GM12864 (cell line): ENCODE measurements at regions not wholly inside any gene's neighbourhood (a gene's known extent, or its start where the extent isn't known, plus 50 kb on each side); places are given as distances from the start of the nearest gene placed in this dataset.

Experiments
- DNase-seq: peaks from one replicate; pipeline ENCODE4 v3.0.0-alpha.2; 2011; ENCODE audit warnings: low read depth
- H3K4me3 ChIP-seq: 2 replicates; pipeline ENCODE4 v1.5.1; 2011; ENCODE audit warnings: mild to moderate bottlenecking, low read depth, low read length, control low read depth
- TF ChIP-seq, protein P1 (sequence below): IDR thresholded peaks from 2 replicates; pipeline ENCODE4 v1.5.1; 2011; ENCODE audit warnings: low read depth, mild to moderate bottlenecking, moderate library complexity, low read length, control low read depth, inconsistent platforms; ENCODE audit errors: missing control alignments

DNA sequence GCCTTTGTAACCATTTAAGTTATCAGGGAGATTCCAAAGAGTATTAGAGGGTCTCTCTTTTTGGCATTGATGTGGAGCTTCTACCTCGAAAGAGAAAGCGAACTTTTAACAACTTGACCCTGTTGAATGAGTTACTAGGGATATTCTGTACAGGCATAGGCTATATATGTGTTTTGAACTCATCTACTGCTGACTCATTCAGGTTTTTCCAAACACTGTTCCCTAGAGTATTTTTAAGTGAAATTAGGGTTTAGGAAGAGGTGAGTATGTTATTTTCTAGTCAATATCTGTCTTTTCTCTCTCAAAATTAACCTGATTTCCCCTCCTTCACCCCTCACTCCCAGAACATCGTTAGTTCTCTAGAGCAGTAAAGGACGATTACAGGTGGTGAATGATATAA lies 228.1 kb upstream of the C2CD4B start:
- no peak for DNase-seq
- no peak overlapping the region for H3K4me3 ChIP-seq
- TF ChIP-seq, protein P1, sequence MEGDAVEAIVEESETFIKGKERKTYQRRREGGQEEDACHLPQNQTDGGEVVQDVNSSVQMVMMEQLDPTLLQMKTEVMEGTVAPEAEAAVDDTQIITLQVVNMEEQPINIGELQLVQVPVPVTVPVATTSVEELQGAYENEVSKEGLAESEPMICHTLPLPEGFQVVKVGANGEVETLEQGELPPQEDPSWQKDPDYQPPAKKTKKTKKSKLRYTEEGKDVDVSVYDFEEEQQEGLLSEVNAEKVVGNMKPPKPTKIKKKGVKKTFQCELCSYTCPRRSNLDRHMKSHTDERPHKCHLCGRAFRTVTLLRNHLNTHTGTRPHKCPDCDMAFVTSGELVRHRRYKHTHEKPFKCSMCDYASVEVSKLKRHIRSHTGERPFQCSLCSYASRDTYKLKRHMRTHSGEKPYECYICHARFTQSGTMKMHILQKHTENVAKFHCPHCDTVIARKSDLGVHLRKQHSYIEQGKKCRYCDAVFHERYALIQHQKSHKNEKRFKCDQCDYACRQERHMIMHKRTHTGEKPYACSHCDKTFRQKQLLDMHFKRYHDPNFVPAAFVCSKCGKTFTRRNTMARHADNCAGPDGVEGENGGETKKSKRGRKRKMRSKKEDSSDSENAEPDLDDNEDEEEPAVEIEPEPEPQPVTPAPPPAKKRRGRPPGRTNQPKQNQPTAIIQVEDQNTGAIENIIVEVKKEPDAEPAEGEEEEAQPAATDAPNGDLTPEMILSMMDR: no peak

DNA sequence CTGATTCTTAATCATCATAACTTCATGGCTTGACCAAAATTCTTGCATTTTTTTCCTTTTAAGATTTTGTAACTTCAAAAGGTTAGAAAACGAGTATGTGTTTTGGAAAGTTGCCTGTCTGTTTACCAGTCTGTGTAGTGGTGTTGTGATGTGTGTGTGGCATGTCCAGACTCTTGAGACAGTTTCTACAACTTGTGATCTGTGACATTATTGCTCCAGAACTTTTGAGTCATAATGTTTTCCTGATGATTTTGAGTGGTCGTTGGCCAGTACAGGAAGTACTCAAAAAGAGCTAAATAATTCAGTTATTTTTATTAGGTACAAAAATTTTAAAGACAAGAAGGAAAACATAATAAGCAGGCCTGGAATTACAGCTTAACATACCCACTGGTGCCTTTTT lies 229.0 kb upstream of the C2CD4B start:
- TF ChIP-seq, protein P1: no peak
- no peak overlapping the region for H3K4me3 ChIP-seq
- no peak for DNase-seq

DNA sequence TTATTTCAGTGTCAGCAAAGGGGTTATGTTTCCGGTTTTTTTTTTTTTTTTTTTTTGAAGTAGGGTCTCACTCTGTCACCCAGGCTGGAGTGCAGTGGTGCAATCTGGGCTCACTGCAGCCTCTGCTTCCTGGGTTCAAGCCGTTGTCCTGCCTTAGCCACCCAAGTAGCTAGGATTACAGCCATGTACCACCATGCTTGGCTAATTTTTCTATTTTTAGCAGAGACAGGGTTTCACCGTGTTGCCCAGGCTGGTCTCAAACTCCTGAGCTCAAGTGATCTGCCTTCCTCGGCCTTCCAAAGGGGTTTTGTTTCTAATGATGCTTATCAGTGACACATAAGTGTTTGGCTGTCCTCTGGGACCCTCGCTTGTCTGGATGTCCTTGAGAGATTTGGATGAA lies 235.7 kb upstream of the C2CD4B start:
- no peak for DNase-seq
- TF ChIP-seq, protein P1: no peak
- no peak overlapping the region for H3K4me3 ChIP-seq

DNA sequence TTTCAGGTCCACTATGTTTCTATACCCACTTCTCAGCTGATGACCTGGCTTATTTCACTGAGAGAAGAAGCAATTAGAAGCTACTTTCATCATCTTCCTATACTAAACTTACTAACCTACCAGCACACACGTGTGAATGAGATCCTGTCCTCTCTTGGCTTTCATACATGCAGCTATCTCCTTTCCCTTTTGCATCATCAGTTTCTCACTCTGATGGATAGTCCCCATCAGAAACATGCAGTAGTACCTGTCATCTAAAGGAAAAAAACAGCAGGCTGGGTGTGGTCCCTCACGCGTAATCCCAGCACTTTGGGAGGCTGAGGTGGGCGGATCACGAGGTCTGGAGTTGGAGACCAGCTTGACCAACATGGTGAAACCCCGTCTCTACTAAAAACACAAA lies 237.6 kb upstream of the C2CD4B start:
- DNase-seq: no peak
- TF ChIP-seq, protein P1: no peak
- H3K4me3 ChIP-seq: no peak overlapping the region

DNA sequence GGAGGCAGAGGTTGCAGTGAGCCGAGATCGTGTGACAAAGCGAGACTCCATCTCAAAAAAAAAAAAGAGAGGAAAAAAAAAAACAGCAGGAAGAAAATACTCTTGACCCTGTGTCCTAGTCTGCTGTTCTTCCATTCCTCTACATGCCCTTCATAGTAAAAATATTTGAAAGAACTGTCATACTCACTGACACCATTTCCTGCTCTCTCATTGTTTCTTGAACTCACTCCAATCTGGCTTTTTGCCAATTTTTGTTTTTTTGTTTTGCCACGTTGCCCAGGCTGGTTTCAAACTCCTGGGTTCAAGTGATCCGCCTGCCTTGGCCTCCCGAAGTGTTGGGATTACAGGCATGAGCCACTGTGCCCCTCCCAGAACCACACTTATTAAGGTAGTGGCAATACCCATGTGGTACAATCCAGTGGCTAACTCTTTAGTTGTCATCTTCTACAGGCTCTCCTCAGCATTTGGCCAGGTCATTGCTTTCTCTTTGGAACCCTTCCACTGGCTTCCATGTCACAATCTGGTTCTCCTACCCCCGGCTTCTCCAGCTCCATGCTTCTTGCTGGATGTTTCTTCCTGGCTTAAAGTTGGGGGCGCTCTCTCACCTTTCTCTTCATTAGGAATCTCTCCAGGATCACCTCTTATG lies 238.2 kb upstream of the C2CD4B start:
- DNase-seq: no peak
- TF ChIP-seq, protein P1: no peak
- no peak overlapping the region for H3K4me3 ChIP-seq

DNA sequence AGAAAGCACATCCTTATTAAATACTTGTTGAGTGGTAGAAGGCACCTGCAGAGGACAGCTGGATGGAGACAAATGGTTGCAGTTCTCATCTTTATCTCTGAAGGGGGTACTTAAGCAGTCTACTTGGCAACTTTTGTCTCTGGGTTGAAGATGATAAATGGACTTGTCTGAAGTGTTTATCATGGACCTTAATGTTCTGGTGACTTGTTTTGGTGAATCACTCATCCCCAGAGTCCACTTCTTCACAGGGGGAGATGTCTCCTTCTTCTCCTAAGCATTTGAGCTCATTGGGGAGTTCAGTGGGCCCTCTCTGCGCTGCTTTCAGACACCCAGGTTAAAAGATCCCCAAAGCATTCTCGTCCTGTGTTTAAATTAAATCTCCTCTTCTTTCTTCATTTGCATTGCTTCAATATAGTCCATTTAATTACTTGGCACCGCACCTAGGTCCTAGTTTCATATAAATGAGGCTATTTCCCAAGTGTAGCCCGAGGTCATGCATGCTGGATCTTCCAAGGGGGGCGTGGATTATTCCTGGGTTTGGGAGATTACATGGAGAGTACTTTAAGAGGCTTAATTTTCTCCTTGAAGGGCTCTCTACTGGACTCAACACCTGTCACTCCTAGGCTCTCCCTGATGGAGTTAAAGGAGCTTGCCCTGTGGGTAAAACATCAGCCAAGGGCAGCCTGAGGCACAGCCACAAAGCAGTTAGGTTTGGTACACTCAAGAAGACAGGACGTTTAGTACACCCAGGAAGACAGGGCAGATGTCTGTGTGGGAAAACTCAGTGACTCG lies 239.3 kb upstream of the C2CD4B start:
- TF ChIP-seq, protein P1: no peak
- DNase-seq: no peak
- no peak overlapping the region for H3K4me3 ChIP-seq
